Upper lobe of right lung (tissue), 1 donor: ENCODE measurements at regions not wholly inside any gene's neighbourhood (a gene's known extent, or its start where the extent isn't known, plus 50 kb on each side); places are given as distances from the start of the nearest gene placed in this dataset.
A peak's percentile ranks its signal among the peaks of the same experiment; 100 is the strongest.

Experiments used
- ATAC-seq: fragments of 200-7000 bp; cut with Tn5 transposase; one replicate; pipeline ENCODE4 v1.9.1; 2020; ENCODE audit warnings: mild to moderate bottlenecking, moderate library complexity
- DNase-seq: peaks from one replicate; pipeline ENCODE4 v3.0.0-alpha.2; 2020
- H3K27ac ChIP-seq: fragments of 200-600 bp; one replicate; pipeline ENCODE4 v1.8.0; 2022
- H3K27me3 ChIP-seq: fragments of 200-600 bp; one replicate; pipeline ENCODE4 v1.8.0; 2022; ENCODE audit warnings: mild to moderate bottlenecking
- H3K36me3 ChIP-seq: fragments of 200-600 bp; one replicate; pipeline ENCODE4 v1.8.0; 2022
- H3K4me1 ChIP-seq: fragments of 200-600 bp; one replicate; pipeline ENCODE4 v1.8.0; 2022
- H3K4me3 ChIP-seq: fragments of 200-600 bp; one replicate; pipeline ENCODE4 v1.8.0; 2022; ENCODE audit warnings: mild to moderate bottlenecking
- H3K9me3 ChIP-seq: fragments of 200-600 bp; one replicate; pipeline ENCODE4 v1.8.0; 2022
- CTCF ChIP-seq: fragments of 200-600 bp; IDR thresholded peaks from one replicate; pipeline ENCODE4 v1.8.0; 2022; ENCODE audit warnings: antibody characterized with exemption
- intact Hi-C: fragments of 100-400 bp; cut with DNase I; formaldehyde crosslinking; loops from one replicate; pipeline ENCODE4 v1.11.0; 2022
- donor health status: DM: no; HTN: yes; CAD: no; lungs with severe emphysema.

- Histone ChIP-seq H3K27ac (no peak overlapping the region), H3K4me1 (no peaks in the 10 kb centered on the region), H3K27me3 (no peaks in the 10 kb centered on the region), H3K9me3 (no peaks in the 10 kb centered on the region), H3K4me3 (no peak overlapping the region), H3K36me3 (no peaks in the 10 kb centered on the region)
- TF ChIP-seq CTCF, result no peak
- intact Hi-C loops, result no loop called here
- DNase-seq (no peak), ATAC-seq (no peak)
Measured at GRCh38 chr7:15794801-15795200, 108.3 kb upstream of the MEOX2 start.

GRCh38 chr7:15784694-15785030 is 98.2 kb upstream of the MEOX2 start:
- H3K9me3 ChIP-seq, result no peaks in the 10 kb centered on the region
- no peaks in the 10 kb centered on the region for H3K36me3 ChIP-seq
- ATAC-seq (no peak), DNase-seq (no peak)
- no peaks in the 10 kb centered on the region for H3K4me1 ChIP-seq
- intact Hi-C loops, result no loop called here
- no peak overlapping the region for H3K4me3 ChIP-seq
- no peak for TF ChIP-seq CTCF
- no peak overlapping the region for H3K27ac ChIP-seq
- H3K27me3 ChIP-seq, result no peaks in the 10 kb centered on the region

DNA sequence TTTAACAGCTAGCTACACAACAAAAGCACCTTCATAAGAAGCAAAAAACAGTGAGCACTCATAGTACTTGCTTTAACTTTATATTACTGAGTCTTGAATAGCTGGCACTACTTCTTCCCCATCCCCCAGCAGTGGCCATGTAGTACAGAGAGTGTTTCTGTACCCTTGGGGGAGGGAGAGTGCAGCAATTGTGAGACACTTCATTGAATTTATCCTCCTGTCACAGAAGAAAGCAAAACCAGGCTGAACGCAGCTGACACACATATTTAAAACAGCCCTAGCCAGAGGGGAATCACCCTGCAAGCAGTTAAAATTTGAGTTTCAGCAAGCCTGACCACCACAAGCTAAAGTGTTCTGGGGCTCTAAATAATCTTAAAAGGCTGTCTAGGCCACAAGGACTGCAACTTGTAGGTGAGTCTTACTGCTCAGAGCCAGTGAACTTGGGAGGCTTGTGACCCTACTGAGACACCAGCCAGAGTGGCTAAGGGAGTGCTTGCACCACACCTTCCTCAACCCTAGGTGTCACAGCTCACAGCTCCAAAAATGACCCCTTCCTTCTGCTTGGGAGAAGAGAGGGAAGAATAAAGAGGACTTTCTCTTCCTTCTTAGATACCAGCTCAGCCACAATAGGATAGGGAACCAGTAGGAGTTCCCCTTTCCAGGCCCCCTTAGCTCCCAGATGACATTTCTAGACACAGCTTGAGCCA is 97.7 kb upstream of the MEOX2 start:
- Histone ChIP-seq H3K4me3 (no peak overlapping the region), H3K27ac (no peak overlapping the region), H3K36me3 (no peaks in the 10 kb centered on the region), H3K4me1 (no peaks in the 10 kb centered on the region), H3K9me3 (no peaks in the 10 kb centered on the region), H3K27me3 (no peaks in the 10 kb centered on the region)
- intact Hi-C loops, result no loop called here
- TF ChIP-seq CTCF, result no peak
- DNase-seq (no peak), ATAC-seq (peak; percentile 78)

DNA sequence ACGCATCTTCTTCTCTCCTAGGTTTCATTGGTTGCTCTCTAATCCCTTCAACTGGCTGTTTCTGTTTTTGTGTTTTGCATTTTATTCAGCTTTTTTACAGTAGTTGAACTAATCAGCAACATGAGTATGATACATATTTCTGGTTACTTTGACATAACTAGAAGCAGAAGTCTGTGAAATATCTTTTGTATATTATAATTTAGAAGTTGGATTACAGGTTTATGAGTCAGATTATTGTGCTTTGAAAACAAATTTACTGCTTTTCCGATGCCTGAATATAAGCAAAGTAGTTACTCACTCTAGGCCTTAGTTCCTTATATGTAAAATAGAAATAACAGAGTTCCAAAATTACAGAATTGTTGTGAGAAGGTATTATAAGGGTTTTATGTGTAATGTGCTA is 96.2 kb upstream of the MEOX2 start:
- no peaks in the 10 kb centered on the region for H3K4me1 ChIP-seq
- ATAC-seq (no peak), DNase-seq (no peak)
- intact Hi-C loops, result no loop called here
- H3K4me3 ChIP-seq, result no peak overlapping the region
- H3K36me3 ChIP-seq, result no peaks in the 10 kb centered on the region
- no peaks in the 10 kb centered on the region for H3K27me3 ChIP-seq
- H3K27ac ChIP-seq, result no peak overlapping the region
- H3K9me3 ChIP-seq, result no peaks in the 10 kb centered on the region
- no peak for TF ChIP-seq CTCF

- intact Hi-C loops, result no loop called here
- Histone ChIP-seq H3K27me3 (no peaks in the 10 kb centered on the region), H3K36me3 (no peaks in the 10 kb centered on the region), H3K4me3 (no peak overlapping the region), H3K4me1 (no peaks in the 10 kb centered on the region), H3K9me3 (no peaks in the 10 kb centered on the region), H3K27ac (no peak overlapping the region)
- no peak for ATAC-seq
- TF ChIP-seq CTCF, result no peak
- no peak for DNase-seq
Measured at GRCh38 chr7:15781944-15782343, 95.5 kb upstream of the MEOX2 start.

GRCh38 chr7:15780271-15780670 is 93.8 kb upstream of the MEOX2 start:
- H3K36me3 ChIP-seq, result no peaks in the 10 kb centered on the region
- TF ChIP-seq CTCF, result no peak
- no peaks in the 10 kb centered on the region for H3K4me1 ChIP-seq
- H3K4me3 ChIP-seq, result no peak overlapping the region
- H3K9me3 ChIP-seq, result no peaks in the 10 kb centered on the region
- peak; percentile 53 for ATAC-seq
- DNase-seq, result no peak
- H3K27me3 ChIP-seq, result no peaks in the 10 kb centered on the region
- intact Hi-C loops, result no loop called here
- H3K27ac ChIP-seq, result no peak overlapping the region
